Mucosa of descending colon (tissue), 3 donors: ENCODE measurements at regions not wholly inside any gene's neighbourhood (a gene's known extent, or its start where the extent isn't known, plus 50 kb on each side); places are given as distances from the start of the nearest gene placed in this dataset.

Experiments
- ATAC-seq: fragments of 200-7000 bp; cut with Tn5 transposase; one replicate; pipeline ENCODE4 v1.9.1; 2020; ENCODE audit warnings: mild to moderate bottlenecking, moderate library complexity
- DNase-seq, 3 donors: peaks; one replicate each; pipeline ENCODE4 v3.0.0-alpha.2; 2020
- H3K36me3 ChIP-seq: fragments of 200-600 bp; one replicate; pipeline ENCODE4 v1.8.0; 2021; ENCODE audit warnings: low read depth, mild to moderate bottlenecking
- H3K4me1 ChIP-seq: fragments of 200-600 bp; one replicate; pipeline ENCODE4 v1.8.0; 2021; ENCODE audit warnings: low read depth, mild to moderate bottlenecking
- H3K4me3 ChIP-seq: fragments of 200-600 bp; one replicate; pipeline ENCODE4 v1.8.0; 2021; ENCODE audit warnings: mild to moderate bottlenecking
- H3K9me3 ChIP-seq: fragments of 200-600 bp; one replicate; pipeline ENCODE4 v1.8.0; 2021; ENCODE audit warnings: mild to moderate bottlenecking
- CTCF ChIP-seq: fragments of 200-600 bp; IDR thresholded peaks from one replicate; pipeline ENCODE4 v1.8.0; 2022; ENCODE audit warnings: antibody characterized with exemption, mild to moderate bottlenecking
- intact Hi-C, 2 donors: fragments of 100-400 bp; cut with DNase I in 1 of 2; cut with micrococcal nuclease in 1 of 2; formaldehyde crosslinking; loops; one replicate each; pipeline versions ENCODE4 v1.11.0 to v1.11.1; 2022; cut with DNase I, micrococcal nuclease
- donor health status: DM: no; HTN: no; CAD: no; lungs with moderate emphysema.
- donor health status: DM: no; HTN: no; CAD: no.
- donor health status: DM: no; HTN: yes; CAD: no.

- TF ChIP-seq CTCF: no peak
- Histone ChIP-seq H3K4me3 (no peak overlapping the region), H3K36me3 (no peaks in the 10 kb centered on the region), H3K9me3 (no peaks in the 10 kb centered on the region), H3K4me1 (no peaks in the 10 kb centered on the region)
- ATAC-seq (no peak), DNase-seq (no peak)
- intact Hi-C loops: no loop called here
Measured at GRCh38 chr20:5492937-5493336, 117.9 kb downstream of the GPCPD1 start.

DNA sequence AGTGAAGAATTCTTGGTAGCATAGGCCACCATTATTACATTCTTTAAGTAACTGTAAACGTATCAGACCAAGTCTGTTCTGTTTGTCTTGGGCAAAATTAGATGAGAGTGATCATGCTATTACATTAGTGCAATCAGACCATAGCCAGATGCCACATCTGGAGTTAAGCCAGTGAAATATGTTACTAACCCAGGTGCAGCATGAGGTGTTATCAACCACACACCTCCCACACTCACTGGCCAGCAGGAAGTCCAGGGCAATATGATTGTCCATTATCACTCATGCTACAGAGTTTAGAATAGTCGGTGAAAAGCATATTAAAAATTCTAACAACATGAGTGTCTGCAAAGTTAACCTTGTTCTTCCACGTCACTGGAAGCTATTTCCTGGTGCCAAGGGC, 119.4 kb downstream of the GPCPD1 start:
- H3K4me1 ChIP-seq: no peaks in the 10 kb centered on the region
- H3K4me3 ChIP-seq: no peak overlapping the region
- peak in 1 of 3 donors; percentile 31 for DNase-seq
- intact Hi-C loops: no loop called here
- peak; percentile 82 for ATAC-seq
- TF ChIP-seq CTCF: no peak
- no peaks in the 10 kb centered on the region for H3K9me3 ChIP-seq
- H3K36me3 ChIP-seq: no peaks in the 10 kb centered on the region

DNA sequence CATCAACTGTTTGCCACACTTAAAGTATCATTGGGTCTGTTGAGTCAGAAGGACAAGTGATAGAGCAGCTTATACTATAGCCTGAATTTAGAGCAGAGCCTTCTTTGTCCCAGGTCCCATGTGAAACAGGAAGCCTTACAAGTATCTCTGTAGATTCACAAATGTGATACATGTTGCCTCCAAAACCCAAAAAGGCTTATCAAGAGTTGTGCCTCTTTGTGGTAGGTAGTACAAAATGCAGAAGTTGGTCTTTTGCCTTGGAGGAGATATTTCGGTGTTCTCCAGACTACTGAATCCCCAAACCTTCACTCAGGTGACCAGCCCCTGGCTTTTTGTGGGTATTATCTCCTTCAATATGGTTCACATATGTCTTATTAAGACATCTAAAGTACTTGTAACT, 121.2 kb downstream of the GPCPD1 start:
- DNase-seq: no peak
- Histone ChIP-seq H3K36me3 (no peaks in the 10 kb centered on the region), H3K4me3 (no peak overlapping the region), H3K9me3 (no peaks in the 10 kb centered on the region), H3K4me1 (no peaks in the 10 kb centered on the region)
- TF ChIP-seq CTCF: no peak
- intact Hi-C loops: no loop called here
- no peak for ATAC-seq

- no peak for TF ChIP-seq CTCF
- DNase-seq (no peak), ATAC-seq (no peak)
- no peaks in the 10 kb centered on the region for H3K36me3 ChIP-seq
- no peaks in the 10 kb centered on the region for H3K4me1 ChIP-seq
- intact Hi-C loops: no loop called here
- H3K9me3 ChIP-seq: no peaks in the 10 kb centered on the region
- H3K4me3 ChIP-seq: no peak overlapping the region
Measured at GRCh38 chr20:5488823-5489222, 122.0 kb downstream of the GPCPD1 start.

- Histone ChIP-seq H3K4me3 (no peak overlapping the region), H3K36me3 (no peaks in the 10 kb centered on the region), H3K4me1 (no peaks in the 10 kb centered on the region), H3K9me3 (no peaks in the 10 kb centered on the region)
- ATAC-seq (no peak), DNase-seq (no peak)
- TF ChIP-seq CTCF: no peak
- intact Hi-C loops: no loop called here
Measured at GRCh38 chr20:5486377-5487054, 124.3 kb downstream of the GPCPD1 start.

DNA sequence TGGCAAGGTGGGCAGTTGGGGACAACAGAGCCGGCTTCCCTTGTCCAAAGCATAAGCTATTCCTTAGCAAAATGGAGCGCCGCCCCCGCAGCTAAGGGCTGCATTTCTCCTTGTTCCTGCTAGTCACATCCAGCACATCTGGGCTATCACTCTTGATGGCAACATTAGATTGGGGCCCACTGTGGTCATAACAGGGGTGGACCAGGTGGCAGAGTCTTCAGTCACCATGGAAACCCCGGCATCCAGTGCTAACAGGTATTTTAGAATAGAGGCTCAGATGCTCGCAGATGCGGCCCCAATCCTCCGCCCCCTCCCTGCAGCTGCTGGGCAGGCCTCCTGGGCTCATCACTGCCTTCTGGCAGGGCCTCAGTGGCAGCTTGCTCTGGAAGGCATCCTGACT, 125.9 kb downstream of the GPCPD1 start:
- no peak for DNase-seq
- H3K4me1 ChIP-seq: no peaks in the 10 kb centered on the region
- no peak for ATAC-seq
- H3K4me3 ChIP-seq: no peak overlapping the region
- no peaks in the 10 kb centered on the region for H3K36me3 ChIP-seq
- H3K9me3 ChIP-seq: no peaks in the 10 kb centered on the region
- intact Hi-C loops: no loop called here
- TF ChIP-seq CTCF: no peak
